Suppressor macrophage (primary cell): ENCODE measurements at regions not wholly inside any gene's neighbourhood (a gene's known extent, or its start where the extent isn't known, plus 50 kb on each side); places are given as distances from the start of the nearest gene placed in this dataset.

Experiments
- DNase-seq, 4 experiments: peaks; one replicate each; pipeline ENCODE4 v3.0.0-alpha.2; 2020 to 2022

GRCh38 chr13:38618336-38618735, 68.5 kb upstream of the FREM2 start:
- DNase-seq, result no peak

DNA sequence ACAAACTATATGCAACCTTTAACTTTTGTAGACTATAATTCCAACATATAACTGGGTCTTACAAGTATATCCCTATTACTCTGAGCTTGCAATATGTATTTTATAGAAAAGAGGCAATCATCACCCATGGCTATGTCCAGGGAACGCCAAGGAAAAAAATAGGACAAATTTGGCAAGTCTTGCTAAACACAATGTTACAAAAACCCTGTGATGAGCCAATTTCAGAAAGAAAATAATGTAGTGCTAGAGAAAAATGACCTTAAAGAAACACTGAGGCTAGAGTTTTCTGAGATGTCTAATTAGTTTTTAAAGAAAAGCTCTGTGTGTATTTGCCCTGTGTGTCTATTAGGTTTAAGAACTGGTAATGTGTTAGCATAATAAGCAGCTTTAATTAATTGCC, 68.0 kb upstream of the FREM2 start:
- DNase-seq, result no peak

DNA sequence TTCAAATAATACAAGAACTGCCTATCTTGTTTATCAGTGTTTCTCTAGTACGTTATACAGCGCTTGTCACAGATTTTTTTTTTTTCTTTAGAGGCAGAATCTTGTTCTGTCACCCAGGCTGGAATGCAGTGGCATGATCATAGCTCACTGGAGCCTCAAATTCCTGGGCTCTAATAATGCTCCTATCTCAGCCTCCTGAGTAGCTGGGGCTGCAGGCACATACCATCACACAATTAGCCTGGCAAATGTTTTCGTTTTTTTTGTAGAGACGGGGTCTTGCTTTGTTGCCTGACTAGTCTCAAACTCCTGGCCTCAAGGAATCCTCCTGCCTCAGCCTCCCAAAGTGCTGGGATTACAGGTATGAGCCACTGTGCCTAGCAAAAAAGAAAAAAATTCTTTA, 66.0 kb upstream of the FREM2 start:
- no peak for DNase-seq

- DNase-seq, result no peak
Measured at GRCh38 chr13:38624822-38625221, 62.1 kb upstream of the FREM2 start.

- DNase-seq, result no peak
Measured at GRCh38 chr13:38628554-38628953, 58.3 kb upstream of the FREM2 start.

DNA sequence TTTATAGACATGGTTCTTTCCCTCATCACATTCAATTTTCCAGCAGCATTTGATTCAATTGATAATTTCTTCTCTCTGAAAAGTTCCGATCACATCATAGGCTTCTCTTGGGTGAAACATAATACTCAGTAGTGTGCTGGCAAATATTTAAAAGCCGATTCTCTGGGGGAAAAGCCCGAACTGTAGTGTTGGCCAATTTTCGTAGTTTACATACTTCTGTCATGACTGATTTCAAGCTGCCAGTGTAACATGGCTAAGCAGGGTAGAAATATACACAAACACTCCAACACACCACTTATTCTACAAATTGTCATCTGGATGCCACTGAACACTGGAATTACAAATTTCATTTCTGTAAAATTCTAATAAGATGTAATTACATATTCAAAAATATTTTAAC, 56.1 kb upstream of the FREM2 start:
- DNase-seq, result no peak

GRCh38 chr13:38635030-38635429, 51.8 kb upstream of the FREM2 start:
- no peak for DNase-seq

DNA sequence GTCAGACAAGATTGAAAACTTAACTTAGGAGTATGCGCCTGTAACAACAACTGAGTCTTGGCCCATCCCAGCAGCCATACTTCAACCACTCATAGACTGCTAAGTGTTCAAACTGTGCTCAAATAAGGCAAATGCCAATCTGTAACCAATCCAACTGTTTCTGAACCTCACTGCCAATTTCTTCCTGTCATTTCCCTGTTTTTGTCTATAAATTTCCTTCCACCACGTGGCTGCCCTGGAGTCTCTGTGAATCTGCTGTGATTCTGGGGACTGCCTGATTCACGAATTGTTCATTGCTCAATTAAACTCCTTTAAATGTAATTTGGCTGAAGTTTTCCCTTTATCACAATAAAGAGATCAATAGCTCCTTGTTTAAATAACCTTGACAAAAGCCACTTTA, 50.8 kb upstream of the FREM2 start:
- DNase-seq, result no peak

GRCh38 chr13:38636761-38637160, 50.1 kb upstream of the FREM2 start:
- no peak for DNase-seq
